PC-9 (cell line): ENCODE measurements at regions not wholly inside any gene's neighbourhood (a gene's known extent, or its start where the extent isn't known, plus 50 kb on each side); places are given as distances from the start of the nearest gene placed in this dataset.

Source experiments
- BruUV-seq: library from RNA; stranded (reverse); fragments of 400-500 nt; replicated peaks from 2 replicates; lab custom pipeline; 2021; lab: Mats Ljungman, UMichigan
- CTCF ChIA-PET: fragments of 300-600 bp; sonication (Branson Sonifier 250); formaldehyde crosslinking; loops from one replicate; lab custom pipeline; 2022; ENCODE audit warnings: antibody characterized with exemption; lab: Charles Lee
- POLR2A ChIA-PET: fragments of 300-600 bp; sonication (Branson Sonifier 250); formaldehyde crosslinking; loops from one replicate; lab custom pipeline; 2022; ENCODE audit warnings: antibody characterized with exemption; ENCODE audit not compliant: unreplicated experiment; lab: Charles Lee
- DNase-seq, 2 experiments: peaks; one replicate each; pipeline versions ENCODE4 v3.0.0 to v3.0.0-alpha.2; 2015 to 2022; ENCODE audit warnings: mixed read lengths in 1 of 2
- H2AFZ ChIP-seq: fragments of 200-600 bp; sonication (generic); 2 replicates; pipeline ENCODE4 v1.8.1; 2017; ENCODE audit warnings: antibody characterized with exemption
- H3F3A ChIP-seq: fragments of 200-600 bp; sonication (generic); 2 replicates; pipeline ENCODE4 v1.8.1; 2017; ENCODE audit warnings: antibody characterized with exemption, mild to moderate bottlenecking, low read depth; ENCODE audit not compliant: insufficient read depth
- H3K27ac ChIP-seq: fragments of 200-600 bp; sonication (generic); 2 replicates; pipeline ENCODE4 v1.6.1; 2016; ENCODE audit warnings: mixed run types
- H3K27me3 ChIP-seq: fragments of 200-600 bp; sonication (generic); 2 replicates; pipeline ENCODE4 v1.6.1; 2016; ENCODE audit warnings: low read depth, mixed run types; ENCODE audit not compliant: insufficient read depth
- H3K36me3 ChIP-seq: fragments of 200-600 bp; sonication (generic); 2 replicates; pipeline ENCODE4 v1.6.1; 2016; ENCODE audit warnings: low read depth, mixed run types
- H3K4me1 ChIP-seq: fragments of 200-600 bp; sonication (generic); replicated peaks from 2 replicates; pipeline ENCODE4 v1.6.1; 2016; ENCODE audit warnings: mixed run types; ENCODE audit not compliant: insufficient read depth
- H3K4me2 ChIP-seq: fragments of 200-600 bp; sonication (generic); 2 replicates; pipeline ENCODE4 v1.6.1; 2017; ENCODE audit warnings: mixed run types
- H3K4me3 ChIP-seq: fragments of 200-600 bp; sonication (generic); 2 replicates; pipeline ENCODE4 v1.6.1; 2016; ENCODE audit warnings: mixed run types
- H3K79me2 ChIP-seq: fragments of 200-600 bp; sonication (generic); 2 replicates; pipeline ENCODE4 v1.6.1; 2017; ENCODE audit warnings: low read depth, mixed run types
- H3K9me2 ChIP-seq: fragments of 200-600 bp; sonication (generic); 2 replicates; pipeline ENCODE4 v1.8.1; 2017; ENCODE audit warnings: mild to moderate bottlenecking; ENCODE audit not compliant: insufficient read depth
- H3K9me3 ChIP-seq: fragments of 200-600 bp; sonication (generic); 2 replicates; pipeline ENCODE4 v1.8.1; 2016; ENCODE audit warnings: low read depth; ENCODE audit not compliant: insufficient read depth
- H4K20me1 ChIP-seq: fragments of 200-600 bp; sonication (generic); 2 replicates; pipeline ENCODE4 v1.8.1; 2017; ENCODE audit not compliant: insufficient read depth
- CTCF ChIP-seq: fragments of 200-600 bp; sonication (generic); conservative IDR thresholded peaks from 2 replicates; pipeline ENCODE4 v1.6.1; 2017; ENCODE audit warnings: mixed run types, antibody characterized with exemption, mild to moderate bottlenecking, moderate library complexity
- EZH2 ChIP-seq: fragments of 200-600 bp; sonication (generic); IDR thresholded peaks from 2 replicates; pipeline ENCODE4 v1.8.0; 2017; ENCODE audit warnings: antibody characterized with exemption, low read depth
- intact Hi-C: fragments of 100-400 bp; cut with micrococcal nuclease; formaldehyde crosslinking; loops from one replicate; pipeline ENCODE4 v1.10.0; 2022; ENCODE audit not compliant: unreplicated experiment

- no peak overlapping the region for H3K4me3 ChIP-seq
- DNase-seq = no peak
- no peaks in the 10 kb centered on the region for H3K4me1 ChIP-seq
- H3K27me3 ChIP-seq = no peaks in the 10 kb centered on the region
- no peaks in the 10 kb centered on the region for H3F3A ChIP-seq
- intact Hi-C loops = no loop called here
- ChIA-PET POLR2A (no interaction called here), CTCF (no interaction called here)
- no peak overlapping the region for H3K4me2 ChIP-seq
- H3K9me2 ChIP-seq = 0 out of 2 replicates have a peak, but pooled peaks cover 4% of the 10 kb centered on the region
- no peaks in the 10 kb centered on the region for H3K9me3 ChIP-seq
- H3K27ac ChIP-seq = no peak overlapping the region
- no peaks in the 10 kb centered on the region for H3K79me2 ChIP-seq
- TF ChIP-seq EZH2 (no peak), CTCF (no peak)
- no peaks in the 10 kb centered on the region for H3K36me3 ChIP-seq
- no peaks in the 10 kb centered on the region for H4K20me1 ChIP-seq
- no TSS peak for BruUV-seq
- H2AFZ ChIP-seq = no peak overlapping the region
Observed at GRCh38 chr4:32037399-32037798, 1317.2 kb downstream of the PCDH7 start.

GRCh38 chr4:32042486-32043247, 1322.5 kb downstream of the PCDH7 start:
- H3K4me3 ChIP-seq = no peak overlapping the region
- no TSS peak for BruUV-seq
- no peak overlapping the region; the same call in 1 of the 2 replicates for H2AFZ ChIP-seq
- H3K36me3 ChIP-seq = no peaks in the 10 kb centered on the region
- CTCF ChIA-PET = no interaction called here
- H3K79me2 ChIP-seq = no peaks in the 10 kb centered on the region
- no peaks in the 10 kb centered on the region for H3K4me1 ChIP-seq
- no peak overlapping the region for H3K27ac ChIP-seq
- no peak for DNase-seq
- intact Hi-C loops = no loop called here
- H4K20me1 ChIP-seq = no peaks in the 10 kb centered on the region
- no peaks in the 10 kb centered on the region for H3F3A ChIP-seq
- no peaks in the 10 kb centered on the region for H3K27me3 ChIP-seq
- TF ChIP-seq EZH2 (no peak), CTCF (no peak)
- H3K9me2 ChIP-seq = no peaks in the 10 kb centered on the region; the same call in 1 of the 2 replicates
- H3K9me3 ChIP-seq = no peaks in the 10 kb centered on the region
- POLR2A ChIA-PET = no interaction called here
- H3K4me2 ChIP-seq = no peak overlapping the region

- Histone ChIP-seq H3K36me3 (no peaks in the 10 kb centered on the region), H3K9me3 (no peaks in the 10 kb centered on the region), H3K4me2 (no peak overlapping the region), H3K27ac (no peak overlapping the region), H2AFZ (no peak overlapping the region; the same call in 1 of the 2 replicates), H3K79me2 (no peaks in the 10 kb centered on the region), H3F3A (no peaks in the 10 kb centered on the region), H3K27me3 (no peaks in the 10 kb centered on the region), H3K9me2 (no peaks in the 10 kb centered on the region; the same call in 1 of the 2 replicates), H3K4me3 (no peak overlapping the region), H3K4me1 (no peaks in the 10 kb centered on the region), H4K20me1 (no peaks in the 10 kb centered on the region)
- intact Hi-C loops = no loop called here
- CTCF ChIA-PET = no interaction called here
- DNase-seq = no peak
- TF ChIP-seq CTCF (no peak), EZH2 (no peak)
- no TSS peak for BruUV-seq
- POLR2A ChIA-PET = no interaction called here
Observed at GRCh38 chr4:32043248-32043633, 1323.1 kb downstream of the PCDH7 start.
